Epithelial cell of esophagus (primary cell): ENCODE measurements at regions not wholly inside any gene's neighbourhood (a gene's known extent, or its start where the extent isn't known, plus 50 kb on each side); places are given as distances from the start of the nearest gene placed in this dataset.

Experiments
- DNase-seq: peaks from one replicate; pipeline ENCODE4 v3.0.0; 2010; ENCODE audit warnings: low read depth
- H3K4me3 ChIP-seq: 2 replicates; pipeline ENCODE4 v1.5.1; 2011; ENCODE audit warnings: mild to moderate bottlenecking, low read length, control low read depth
- TF ChIP-seq, protein P1 (sequence below): IDR thresholded peaks from 2 replicates; pipeline ENCODE4 v1.5.1; 2011; ENCODE audit warnings: low read depth, mild to moderate bottlenecking, low read length, control low read depth, inconsistent platforms; ENCODE audit not compliant: insufficient read depth; ENCODE audit errors: missing control alignments

DNA sequence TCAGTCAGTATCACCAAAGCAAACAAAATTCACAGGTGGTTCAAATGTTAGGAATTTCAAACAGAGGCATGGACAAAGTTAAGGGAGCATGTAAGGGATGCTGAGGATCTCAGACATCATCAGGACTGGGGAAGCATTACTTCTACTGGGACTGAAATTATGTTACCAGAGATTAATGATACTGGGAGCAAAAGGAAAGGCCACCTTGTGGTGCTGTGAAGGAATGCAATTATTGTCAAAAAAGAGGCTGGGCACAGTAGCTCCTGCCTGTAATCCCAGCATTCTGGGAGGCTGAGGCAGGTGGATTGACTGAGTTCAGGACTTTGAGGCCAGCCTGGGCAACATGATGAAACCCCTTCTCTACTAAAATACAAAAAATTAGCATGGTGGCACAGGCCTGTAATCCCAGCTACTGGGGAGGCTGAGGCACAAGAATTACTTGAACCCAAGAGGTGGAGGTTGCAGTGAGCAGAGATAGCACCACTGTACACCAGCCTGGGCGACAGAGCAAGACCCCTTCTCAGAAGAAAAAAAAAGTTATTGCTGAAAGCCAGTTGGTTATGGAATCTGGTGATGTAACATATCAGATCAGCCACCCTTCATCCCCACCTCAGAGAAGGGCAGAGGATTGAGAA is 954.3 kb downstream of the PCDH7 start:
- DNase-seq: peak; percentile 45
- H3K4me3 ChIP-seq: no peak overlapping the region
- TF ChIP-seq, protein P1, sequence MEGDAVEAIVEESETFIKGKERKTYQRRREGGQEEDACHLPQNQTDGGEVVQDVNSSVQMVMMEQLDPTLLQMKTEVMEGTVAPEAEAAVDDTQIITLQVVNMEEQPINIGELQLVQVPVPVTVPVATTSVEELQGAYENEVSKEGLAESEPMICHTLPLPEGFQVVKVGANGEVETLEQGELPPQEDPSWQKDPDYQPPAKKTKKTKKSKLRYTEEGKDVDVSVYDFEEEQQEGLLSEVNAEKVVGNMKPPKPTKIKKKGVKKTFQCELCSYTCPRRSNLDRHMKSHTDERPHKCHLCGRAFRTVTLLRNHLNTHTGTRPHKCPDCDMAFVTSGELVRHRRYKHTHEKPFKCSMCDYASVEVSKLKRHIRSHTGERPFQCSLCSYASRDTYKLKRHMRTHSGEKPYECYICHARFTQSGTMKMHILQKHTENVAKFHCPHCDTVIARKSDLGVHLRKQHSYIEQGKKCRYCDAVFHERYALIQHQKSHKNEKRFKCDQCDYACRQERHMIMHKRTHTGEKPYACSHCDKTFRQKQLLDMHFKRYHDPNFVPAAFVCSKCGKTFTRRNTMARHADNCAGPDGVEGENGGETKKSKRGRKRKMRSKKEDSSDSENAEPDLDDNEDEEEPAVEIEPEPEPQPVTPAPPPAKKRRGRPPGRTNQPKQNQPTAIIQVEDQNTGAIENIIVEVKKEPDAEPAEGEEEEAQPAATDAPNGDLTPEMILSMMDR: peak; percentile 76

DNA sequence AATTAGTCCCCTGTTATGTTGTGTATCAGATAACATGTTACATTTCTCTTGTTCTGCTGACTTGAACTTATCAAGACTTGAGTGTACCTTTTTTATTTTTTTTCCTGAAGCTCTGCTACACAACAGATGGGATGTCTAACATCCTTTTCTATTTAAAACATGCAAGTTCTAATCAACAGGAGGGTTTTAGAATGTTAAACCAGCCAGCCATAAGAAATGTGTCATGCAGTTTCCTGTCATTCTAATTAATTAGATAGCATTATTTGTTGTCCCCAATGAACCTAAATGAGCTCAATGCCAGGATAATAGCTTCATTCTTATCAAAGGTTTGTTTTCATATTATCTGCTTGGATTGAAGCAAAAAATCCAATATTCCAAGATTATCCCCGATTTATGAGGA is 958.2 kb downstream of the PCDH7 start:
- TF ChIP-seq, protein P1: no peak
- no peak for DNase-seq
- no peak overlapping the region for H3K4me3 ChIP-seq

DNA sequence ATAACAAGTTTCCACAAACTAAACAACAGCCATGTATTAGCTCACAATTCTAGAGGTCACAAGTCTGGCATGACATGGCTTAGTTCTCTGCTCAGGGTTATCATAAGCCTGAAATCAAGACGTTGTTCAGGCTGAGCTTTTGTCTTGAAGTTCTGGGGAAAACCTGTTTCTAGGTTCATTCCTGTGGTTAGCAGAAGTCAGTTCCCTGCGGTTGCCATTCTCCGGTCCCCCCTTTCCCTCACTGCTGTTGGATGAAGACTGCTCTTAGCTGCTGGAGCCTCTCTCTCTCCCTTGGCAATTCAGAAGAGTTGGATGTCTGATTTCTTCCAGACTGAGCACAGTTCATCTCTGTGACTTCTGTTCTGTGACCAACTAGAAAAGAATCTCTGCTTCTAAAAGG is 962.6 kb downstream of the PCDH7 start:
- DNase-seq: peak; percentile 3

DNA sequence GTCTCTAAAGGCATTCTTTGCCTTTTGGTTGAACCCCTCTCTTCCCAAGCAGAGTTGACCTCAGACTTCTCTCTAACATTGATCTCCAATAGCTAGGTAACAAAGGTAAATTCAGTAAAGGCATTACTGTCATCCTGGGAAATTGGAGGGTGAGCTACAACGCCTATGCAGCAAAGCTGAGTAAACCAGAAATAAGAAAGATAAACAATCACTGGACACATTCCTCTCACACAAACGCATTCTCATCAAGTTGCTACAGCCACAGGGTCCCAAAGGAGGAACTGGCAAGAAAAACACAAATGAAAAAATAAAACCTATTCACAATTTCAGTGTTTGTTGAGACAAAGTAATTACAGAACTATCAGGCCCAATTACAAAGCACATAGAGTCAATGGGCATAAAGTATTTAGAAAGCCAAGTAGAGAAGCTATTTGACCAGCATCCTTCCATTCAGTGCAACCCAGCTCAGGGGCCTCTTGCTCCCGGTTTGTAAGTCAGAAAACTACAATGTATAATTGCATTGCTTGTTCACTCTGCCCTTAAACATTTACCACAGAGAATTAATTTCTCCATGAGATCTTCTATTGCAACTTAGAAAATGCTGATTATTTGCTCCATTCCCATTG is 967.7 kb downstream of the PCDH7 start:
- TF ChIP-seq, protein P1: no peak
- H3K4me3 ChIP-seq: no peak overlapping the region
- DNase-seq: no peak

More for the DNA sequence above, 962.6 kb downstream of the PCDH7 start:
- TF ChIP-seq, protein P1: no peak
- H3K4me3 ChIP-seq: no peak overlapping the region

DNA sequence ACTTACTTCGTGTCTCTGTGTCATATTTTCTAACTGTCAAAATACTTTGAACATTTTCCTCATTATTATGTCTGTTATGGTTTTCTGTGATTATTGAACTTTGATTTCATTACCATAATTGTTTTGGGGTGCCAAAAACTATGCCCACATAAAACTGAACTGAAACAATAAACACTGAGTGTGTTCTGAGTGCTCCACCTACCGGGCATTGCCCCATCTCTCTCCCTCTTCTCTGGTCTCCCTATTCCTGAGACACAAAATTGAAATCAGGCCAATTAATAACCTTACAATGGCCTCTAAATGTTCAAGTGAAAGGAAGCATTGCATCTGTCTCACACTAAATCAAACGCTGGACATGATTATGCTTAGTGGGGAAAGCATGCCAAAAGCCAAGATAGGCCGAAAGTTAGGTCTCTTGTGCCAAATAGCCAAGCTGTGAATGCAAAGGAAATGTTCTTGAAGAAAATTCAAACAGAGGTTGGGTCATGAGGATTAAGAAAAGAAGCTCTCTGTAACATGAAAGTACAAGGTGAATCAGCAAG is 972.3 kb downstream of the PCDH7 start:
- H3K4me3 ChIP-seq: no peak overlapping the region
- DNase-seq: no peak
- TF ChIP-seq, protein P1: peak; percentile 29

DNA sequence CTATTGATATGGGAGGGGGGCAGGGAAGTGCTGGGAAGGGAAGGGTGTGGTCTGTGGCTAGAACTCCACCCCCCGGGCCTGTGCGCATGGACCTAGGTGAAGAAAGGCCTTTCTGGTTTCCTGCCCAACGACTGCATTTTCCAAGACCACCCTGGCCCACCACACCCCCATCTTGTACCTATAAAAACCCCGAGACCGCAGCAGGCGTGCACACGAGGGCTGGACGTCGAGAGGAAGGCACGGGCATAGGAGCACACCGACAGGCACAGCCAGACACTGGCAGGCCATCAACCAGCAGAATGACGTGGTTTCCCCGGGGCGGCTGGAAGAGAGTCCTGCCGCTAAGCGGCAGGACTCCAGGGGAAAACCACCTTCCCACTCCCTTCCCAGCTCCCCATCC is 981.1 kb downstream of the PCDH7 start:
- DNase-seq: no peak
- TF ChIP-seq, protein P1: no peak
- no peak overlapping the region for H3K4me3 ChIP-seq
